Stromal cell of bone marrow (primary cell): ENCODE measurements at regions not wholly inside any gene's neighbourhood (a gene's known extent, or its start where the extent isn't known, plus 50 kb on each side); places are given as distances from the start of the nearest gene placed in this dataset.
"Not testable (repeated sequence)": the region's sequence is repeated elsewhere in the genome, so short reads cannot be mapped to it uniquely, and the experiment has no call there.

Source experiments
- DNase-seq: peaks from one replicate; pipeline ENCODE4 v3.0.0-alpha.2; 2012; ENCODE audit warnings: low read depth

- DNase-seq: not testable (repeated sequence)
These were observed 1255.2 kb upstream of the LRRTM3 start for GRCh38 chr10:65670596-65670995.

DNA sequence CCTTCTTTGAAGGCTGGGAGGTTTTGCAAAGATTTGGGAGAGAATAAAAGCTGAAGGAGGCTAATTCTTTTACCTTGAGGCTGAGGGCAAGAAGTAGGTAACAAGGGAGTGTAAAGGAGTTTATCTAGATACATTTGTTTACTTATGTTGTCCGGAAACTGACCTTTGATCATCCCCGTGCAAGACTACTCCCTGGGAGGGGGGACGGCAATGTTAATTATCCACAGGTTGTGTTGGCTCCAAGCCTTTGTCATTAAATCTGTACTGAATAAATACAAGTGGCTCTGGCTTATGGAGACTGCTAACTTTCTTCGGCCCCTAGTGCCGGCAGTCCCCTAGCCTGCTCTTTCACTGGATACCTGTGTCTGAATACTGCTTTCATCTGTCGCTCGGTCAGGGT, 1250.6 kb upstream of the LRRTM3 start:
- DNase-seq: no peak

DNA sequence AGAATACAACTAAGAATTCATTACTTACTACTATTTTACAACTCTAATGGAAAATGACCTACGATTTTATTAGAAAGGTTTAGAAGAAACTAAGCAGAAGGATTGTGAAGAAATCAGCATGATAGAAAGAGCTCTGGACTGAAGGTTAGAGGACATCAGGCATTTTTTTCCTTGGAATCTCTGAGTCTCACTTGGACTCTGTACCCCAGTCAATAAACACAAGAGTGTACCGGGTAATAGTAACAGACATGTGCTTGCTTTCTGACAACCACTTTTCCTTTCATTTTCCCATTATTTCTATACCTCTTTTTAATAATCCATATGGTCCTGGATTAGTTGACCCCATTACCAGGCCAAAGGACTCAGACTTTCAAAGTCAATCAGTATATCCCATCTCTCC, 1240.9 kb upstream of the LRRTM3 start:
- no peak for DNase-seq

GRCh38 chr10:65701168-65701776, 1224.6 kb upstream of the LRRTM3 start:
- no peak for DNase-seq

- DNase-seq: no peak
These were observed 1217.8 kb upstream of the LRRTM3 start for GRCh38 chr10:65708057-65708456.

GRCh38 chr10:65710306-65710705, 1215.5 kb upstream of the LRRTM3 start:
- DNase-seq: no peak

- no peak for DNase-seq
These were observed 1206.0 kb upstream of the LRRTM3 start for GRCh38 chr10:65719790-65720189.

GRCh38 chr10:65720901-65721300, 1204.9 kb upstream of the LRRTM3 start:
- DNase-seq: no peak

DNA sequence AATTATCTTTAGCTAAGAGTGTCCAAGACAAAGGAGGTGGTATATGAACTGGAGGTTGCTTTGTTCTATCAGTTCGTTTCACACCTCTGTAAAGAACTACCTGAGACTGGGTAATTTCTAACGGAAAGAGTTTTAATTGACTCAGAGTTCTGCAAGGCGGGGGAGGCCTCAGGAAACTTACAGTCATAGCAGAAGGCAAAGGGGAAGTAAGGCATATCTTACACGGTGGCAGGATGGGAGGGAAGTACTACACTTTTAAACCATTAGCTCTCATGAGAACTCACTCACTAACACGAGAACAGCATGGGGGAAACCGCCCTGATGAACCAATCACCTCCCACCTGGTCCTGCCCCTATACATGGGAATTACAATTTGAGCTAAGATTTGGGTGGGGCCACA, 1202.3 kb upstream of the LRRTM3 start:
- no peak for DNase-seq

GRCh38 chr10:65735382-65735781, 1190.5 kb upstream of the LRRTM3 start:
- no peak for DNase-seq

DNA sequence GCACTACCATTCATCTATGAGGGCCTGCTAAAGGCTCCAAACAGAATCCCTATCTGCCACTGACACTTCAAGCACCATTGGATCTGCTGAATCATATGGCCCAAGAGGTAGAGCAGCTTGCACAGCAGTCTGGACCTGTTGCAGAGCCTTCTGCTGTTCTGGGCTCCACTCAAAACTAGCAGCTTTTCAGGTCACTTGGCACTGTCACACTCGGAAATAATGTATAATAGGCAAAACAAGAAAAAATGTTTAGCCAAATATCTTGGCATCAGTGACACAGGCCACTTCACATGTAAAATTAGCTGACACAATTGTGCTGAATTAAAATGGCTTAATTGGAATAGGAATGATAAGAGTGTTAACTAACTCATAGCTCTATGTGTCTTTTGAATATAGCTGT, 1182.9 kb upstream of the LRRTM3 start:
- DNase-seq: no peak

DNA sequence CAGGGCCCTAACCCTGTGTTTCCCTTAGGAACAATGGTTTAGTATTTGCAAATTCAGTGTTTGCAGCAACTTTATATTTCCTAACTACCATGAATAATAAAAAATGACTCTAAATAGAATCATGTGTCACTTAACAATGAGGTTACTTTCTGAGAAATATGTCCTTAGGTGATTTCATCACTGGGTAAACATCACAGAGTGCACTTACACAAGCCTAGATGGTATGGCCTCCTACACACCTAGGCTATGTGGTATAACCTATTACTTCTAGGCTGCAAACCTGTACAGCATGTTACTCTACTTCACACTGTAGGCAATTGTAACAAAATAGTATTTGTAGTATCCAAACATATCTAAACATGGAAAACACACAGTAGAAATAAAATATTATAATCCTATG, 1174.6 kb upstream of the LRRTM3 start:
- no peak for DNase-seq

DNA sequence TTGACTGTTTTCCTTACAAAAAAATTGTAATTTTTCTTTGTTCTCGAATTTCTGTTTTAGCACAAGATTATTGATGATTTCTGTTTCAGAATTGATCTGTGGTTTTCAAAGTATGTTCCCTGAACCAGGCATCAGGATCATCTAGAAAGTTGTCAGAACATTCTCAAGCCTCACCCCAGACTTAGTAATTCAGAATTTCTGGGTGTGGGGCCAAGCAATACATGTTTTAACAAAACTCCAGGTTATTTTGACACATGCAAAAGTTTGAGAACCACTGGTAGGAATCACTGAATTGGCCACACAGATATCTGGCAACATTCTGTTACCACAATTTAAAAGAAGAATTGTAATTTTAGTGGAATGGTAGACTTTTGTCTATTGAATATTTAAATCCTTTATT, 1173.9 kb upstream of the LRRTM3 start:
- DNase-seq: no peak

- no peak for DNase-seq
These were observed 1172.3 kb upstream of the LRRTM3 start for GRCh38 chr10:65753532-65753931.

- no peak for DNase-seq
These were observed 1171.7 kb upstream of the LRRTM3 start for GRCh38 chr10:65754112-65754511.

DNA sequence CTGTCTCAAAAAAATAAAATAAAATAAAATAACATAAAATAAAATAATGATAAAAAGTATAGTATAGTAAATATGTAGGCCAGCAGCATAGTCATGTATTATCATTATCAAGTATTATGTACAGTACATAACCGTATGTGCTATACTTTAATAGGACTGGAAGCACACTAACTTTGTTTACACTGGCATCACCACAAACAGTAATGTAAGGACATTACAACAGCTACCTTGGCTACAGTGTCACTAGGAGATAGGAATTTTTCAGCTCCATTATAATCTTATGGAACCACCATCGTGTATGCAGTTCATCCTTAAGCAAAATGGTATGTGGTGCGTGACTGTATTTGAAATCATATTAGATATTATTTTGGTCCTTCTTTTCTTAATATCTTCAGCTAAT, 1163.5 kb upstream of the LRRTM3 start:
- DNase-seq: no peak

- DNase-seq: no peak
These were observed 1160.8 kb upstream of the LRRTM3 start for GRCh38 chr10:65765006-65765541.

DNA sequence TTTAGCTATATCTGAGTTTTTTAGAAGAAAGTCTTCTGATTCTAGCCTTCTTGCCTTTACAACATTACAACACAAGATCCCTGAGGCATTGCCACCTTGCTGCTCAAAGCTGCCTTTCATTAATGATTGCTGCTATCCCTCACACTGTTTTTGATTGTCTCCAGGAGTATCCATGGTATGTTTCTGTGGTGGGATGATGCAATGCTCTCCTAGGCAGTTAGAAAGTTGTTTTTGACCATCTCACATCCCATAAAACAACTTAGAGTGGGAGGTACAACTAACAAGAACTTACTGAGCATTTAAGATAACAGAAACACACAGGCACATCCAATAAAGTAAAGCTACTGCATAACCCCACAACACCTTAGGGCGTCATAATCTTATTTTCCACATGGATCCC, 1156.0 kb upstream of the LRRTM3 start:
- no peak for DNase-seq

DNA sequence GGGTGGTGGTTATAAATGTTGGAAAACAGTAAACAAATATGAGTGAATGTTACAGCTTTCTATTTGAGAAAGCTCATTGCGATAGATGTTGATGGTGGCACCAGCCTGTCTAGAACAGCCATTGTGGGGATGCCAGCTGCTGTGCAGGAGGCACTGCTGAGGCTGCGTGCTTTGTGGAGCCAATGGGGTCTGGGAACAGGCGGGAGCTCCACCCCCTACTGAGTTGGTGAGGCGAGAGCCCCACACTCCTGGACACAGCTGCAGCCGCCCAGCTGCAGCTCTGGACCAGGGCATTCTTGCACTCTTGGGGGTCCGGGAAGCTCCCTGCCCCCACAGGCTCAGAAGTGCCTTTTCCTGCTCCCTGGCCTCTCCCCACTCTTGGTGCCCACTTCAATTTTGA, 1147.1 kb upstream of the LRRTM3 start:
- no peak for DNase-seq

GRCh38 chr10:65779985-65780384, 1145.9 kb upstream of the LRRTM3 start:
- DNase-seq: no peak

- DNase-seq: no peak
These were observed 1139.6 kb upstream of the LRRTM3 start for GRCh38 chr10:65786279-65786678.

DNA sequence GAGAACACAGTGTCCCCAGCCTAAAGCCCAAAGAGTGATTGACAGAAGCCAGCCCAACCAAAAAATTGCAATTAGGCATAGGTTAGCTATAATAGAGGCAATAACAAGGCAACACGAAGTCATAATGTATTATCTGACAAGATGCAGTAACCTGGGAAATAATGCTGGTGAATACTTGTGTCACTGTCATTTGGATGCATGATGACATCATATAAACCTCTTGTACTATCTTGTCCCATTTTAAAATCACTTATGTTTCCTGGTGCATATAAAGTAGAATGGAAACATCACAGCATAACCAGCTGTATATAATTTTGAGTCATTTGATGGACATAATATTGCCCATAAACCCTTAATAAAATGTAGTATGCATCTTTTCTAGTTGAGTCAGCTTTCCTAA, 1138.3 kb upstream of the LRRTM3 start:
- DNase-seq: no peak

GRCh38 chr10:65788271-65788670, 1137.6 kb upstream of the LRRTM3 start:
- no peak for DNase-seq

- DNase-seq: no peak
These were observed 1133.9 kb upstream of the LRRTM3 start for GRCh38 chr10:65791979-65792378.
